ENCODE measurements at regions not wholly inside any gene's neighbourhood (a gene's known extent, or its start where the extent isn't known, plus 50 kb on each side); places are given as distances from the start of the nearest gene placed in this dataset.

DNA sequence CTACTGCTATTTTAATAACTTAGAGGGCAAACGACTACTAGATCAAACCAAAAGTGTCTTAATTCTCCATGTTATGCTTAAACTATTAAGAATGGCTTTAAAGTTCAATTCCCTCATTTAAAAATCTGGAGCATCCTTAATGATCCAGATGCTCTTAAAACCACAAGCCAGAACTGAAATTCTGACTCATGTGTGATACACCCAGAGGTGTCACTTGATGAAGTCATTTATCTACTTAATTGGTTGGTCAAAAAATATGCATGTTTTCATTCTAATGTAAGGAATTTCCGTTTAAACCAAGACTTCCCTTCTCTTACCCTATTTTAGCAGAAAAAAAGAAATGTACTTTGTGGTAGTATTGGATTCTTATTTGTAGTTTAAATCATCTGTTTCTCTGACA is 1261.2 kb upstream of the B3GALT2 start:
- intact Hi-C loops (cut with DNase I) = no loop called here

DNA sequence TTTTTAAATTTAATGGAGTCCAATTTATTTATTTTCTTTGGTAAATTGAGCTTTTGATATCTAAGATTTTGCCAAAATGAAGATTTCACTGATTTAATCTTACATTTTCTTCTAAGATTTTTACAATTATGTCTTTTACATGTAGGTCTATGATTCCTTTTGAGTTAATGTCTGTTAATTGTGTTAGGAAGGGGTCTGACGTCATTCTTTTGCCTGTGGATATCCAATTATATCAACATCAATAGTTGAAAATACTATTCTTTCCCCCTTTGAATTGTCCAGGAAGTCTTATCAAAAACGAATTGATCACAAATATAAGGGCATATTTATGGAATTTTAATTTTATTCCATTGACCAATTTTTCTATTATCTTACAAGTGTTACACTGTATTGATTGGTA is 1258.8 kb upstream of the B3GALT2 start:
- H3K36me3 ChIP-seq (ENCODE audit: control insufficient read depth in 2 of 3, insufficient read depth in 3 of 3, low read length in 3 of 3) = no peaks in the 10 kb centered on the region
- intact Hi-C loops (cut with DNase I) = no loop called here
- H3K4me3 ChIP-seq (ENCODE audit: low read length in 3 of 3) = no peak overlapping the region
- DNase-seq = no peak
- no peak overlapping the region for H3K27ac ChIP-seq (ENCODE audit: low read depth in 2 of 2, low read length in 2 of 2)
- H3K9ac ChIP-seq (ENCODE audit: low read length in 3 of 3) = no peak overlapping the region
- H3K4me1 ChIP-seq (ENCODE audit: control insufficient read depth in 2 of 3, insufficient read depth in 2 of 3, low read depth in 1 of 3, low read length in 3 of 3) = no peaks in the 10 kb centered on the region
- H3K27me3 ChIP-seq (ENCODE audit: control insufficient read depth, insufficient read depth, low read length) = no peaks in the 10 kb centered on the region
- no peak for FAIRE-seq
- TF ChIP-seq, protein P1, sequence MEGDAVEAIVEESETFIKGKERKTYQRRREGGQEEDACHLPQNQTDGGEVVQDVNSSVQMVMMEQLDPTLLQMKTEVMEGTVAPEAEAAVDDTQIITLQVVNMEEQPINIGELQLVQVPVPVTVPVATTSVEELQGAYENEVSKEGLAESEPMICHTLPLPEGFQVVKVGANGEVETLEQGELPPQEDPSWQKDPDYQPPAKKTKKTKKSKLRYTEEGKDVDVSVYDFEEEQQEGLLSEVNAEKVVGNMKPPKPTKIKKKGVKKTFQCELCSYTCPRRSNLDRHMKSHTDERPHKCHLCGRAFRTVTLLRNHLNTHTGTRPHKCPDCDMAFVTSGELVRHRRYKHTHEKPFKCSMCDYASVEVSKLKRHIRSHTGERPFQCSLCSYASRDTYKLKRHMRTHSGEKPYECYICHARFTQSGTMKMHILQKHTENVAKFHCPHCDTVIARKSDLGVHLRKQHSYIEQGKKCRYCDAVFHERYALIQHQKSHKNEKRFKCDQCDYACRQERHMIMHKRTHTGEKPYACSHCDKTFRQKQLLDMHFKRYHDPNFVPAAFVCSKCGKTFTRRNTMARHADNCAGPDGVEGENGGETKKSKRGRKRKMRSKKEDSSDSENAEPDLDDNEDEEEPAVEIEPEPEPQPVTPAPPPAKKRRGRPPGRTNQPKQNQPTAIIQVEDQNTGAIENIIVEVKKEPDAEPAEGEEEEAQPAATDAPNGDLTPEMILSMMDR (IDR thresholded peaks at IDR 0.05; ENCODE audit: borderline replicate concordance, extremely low read depth, insufficient read depth) = no peak
- H3K9me3 ChIP-seq (ENCODE audit: control insufficient read depth in 2 of 3, insufficient read depth in 1 of 3, low read length in 3 of 3) = no peaks in the 10 kb centered on the region

More for the DNA sequence above, 1261.2 kb upstream of the B3GALT2 start:
- no peak for DNase-seq
- Histone ChIP-seq H3K4me1 (ENCODE audit: control insufficient read depth in 2 of 3, insufficient read depth in 2 of 3, low read depth in 1 of 3, low read length in 3 of 3) (no peaks in the 10 kb centered on the region), H3K36me3 (ENCODE audit: control insufficient read depth in 2 of 3, insufficient read depth in 3 of 3, low read length in 3 of 3) (no peaks in the 10 kb centered on the region), H3K9me3 (ENCODE audit: control insufficient read depth in 2 of 3, insufficient read depth in 1 of 3, low read length in 3 of 3) (no peaks in the 10 kb centered on the region), H3K27me3 (ENCODE audit: control insufficient read depth, insufficient read depth, low read length) (no peaks in the 10 kb centered on the region), H3K9ac (ENCODE audit: low read length in 3 of 3) (no peak overlapping the region), H3K27ac (ENCODE audit: low read depth in 2 of 2, low read length in 2 of 2) (no peak overlapping the region), H3K4me3 (ENCODE audit: low read length in 3 of 3) (no peak overlapping the region)
- FAIRE-seq = no peak
- TF ChIP-seq, protein P1 (IDR thresholded peaks at IDR 0.05; ENCODE audit: borderline replicate concordance, extremely low read depth, insufficient read depth) = no peak

DNA sequence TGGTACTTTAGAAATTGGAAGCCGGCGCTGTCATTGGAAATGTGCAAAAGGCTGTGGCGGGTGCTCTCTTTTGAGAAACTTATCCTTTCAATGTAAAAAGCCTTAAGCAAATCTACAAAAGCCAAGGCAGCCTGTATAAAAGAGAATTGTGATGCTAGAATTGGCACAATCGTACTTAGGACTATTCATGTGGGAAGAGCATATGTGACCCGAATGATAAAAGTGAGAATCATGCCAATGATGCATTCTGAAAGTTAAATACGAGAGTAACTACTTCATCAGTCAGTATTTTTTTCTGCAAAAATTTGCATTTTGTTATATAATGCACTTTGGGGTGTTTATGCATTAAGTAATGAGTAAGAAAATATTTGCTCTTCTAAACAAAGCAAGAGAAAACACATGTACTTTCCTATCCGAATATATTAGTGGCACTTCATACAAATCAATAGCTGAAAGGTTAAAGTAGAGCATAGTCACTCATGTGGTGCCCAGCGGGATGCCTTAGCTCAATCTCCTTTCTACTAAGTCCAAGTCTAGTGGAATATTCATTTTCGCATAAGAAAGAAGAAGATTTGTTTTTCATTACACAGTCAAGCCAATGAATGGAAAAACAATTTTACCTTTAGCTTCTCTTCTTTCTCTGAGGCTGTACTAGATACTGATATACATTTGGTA is 1256.6 kb upstream of the B3GALT2 start:
- H3K36me3 ChIP-seq (ENCODE audit: control insufficient read depth in 2 of 3, insufficient read depth in 3 of 3, low read length in 3 of 3) = no peaks in the 10 kb centered on the region
- H3K27me3 ChIP-seq (ENCODE audit: control insufficient read depth, insufficient read depth, low read length) = no peaks in the 10 kb centered on the region
- H3K27ac ChIP-seq (ENCODE audit: low read depth in 2 of 2, low read length in 2 of 2) = no peak overlapping the region
- intact Hi-C loops (cut with DNase I) = no loop called here
- H3K9ac ChIP-seq (ENCODE audit: low read length in 3 of 3) = no peak overlapping the region
- DNase-seq = no peak
- TF ChIP-seq, protein P1 (IDR thresholded peaks at IDR 0.05; ENCODE audit: borderline replicate concordance, extremely low read depth, insufficient read depth) = no peak
- no peaks in the 10 kb centered on the region for H3K4me1 ChIP-seq (ENCODE audit: control insufficient read depth in 2 of 3, insufficient read depth in 2 of 3, low read depth in 1 of 3, low read length in 3 of 3)
- H3K4me3 ChIP-seq (ENCODE audit: low read length in 3 of 3) = no peak overlapping the region
- no peaks in the 10 kb centered on the region for H3K9me3 ChIP-seq (ENCODE audit: control insufficient read depth in 2 of 3, insufficient read depth in 1 of 3, low read length in 3 of 3)
- FAIRE-seq = no peak

DNA sequence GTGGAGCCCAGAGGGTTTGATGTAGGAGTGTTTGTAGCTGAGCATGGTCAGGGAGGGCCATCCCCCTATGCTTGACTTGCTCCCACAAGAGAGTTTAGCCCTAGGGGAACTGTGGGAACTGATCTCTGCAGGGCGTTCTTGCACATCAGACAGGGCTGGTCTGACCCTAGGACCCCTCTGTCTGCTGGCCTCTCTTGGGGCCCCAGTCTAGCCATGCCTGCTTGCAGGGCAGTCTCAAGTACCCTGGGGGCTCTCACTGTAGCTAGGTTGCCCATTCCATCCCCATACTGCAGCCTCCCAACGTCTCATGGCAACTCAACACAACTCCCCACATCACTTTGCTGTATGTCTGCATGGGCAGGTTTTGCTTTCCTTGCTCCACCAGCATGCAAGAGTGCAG is 1250.7 kb upstream of the B3GALT2 start:
- FAIRE-seq (no peak), DNase-seq (no peak)
- no peaks in the 10 kb centered on the region for H3K9me3 ChIP-seq (ENCODE audit: control insufficient read depth in 2 of 3, insufficient read depth in 1 of 3, low read length in 3 of 3)
- H3K9ac ChIP-seq (ENCODE audit: low read length in 3 of 3) = no peak overlapping the region
- no peak overlapping the region for H3K27ac ChIP-seq (ENCODE audit: low read depth in 2 of 2, low read length in 2 of 2)
- intact Hi-C loops (cut with DNase I) = no loop called here
- no peaks in the 10 kb centered on the region for H3K27me3 ChIP-seq (ENCODE audit: control insufficient read depth, insufficient read depth, low read length)
- TF ChIP-seq, protein P1 (IDR thresholded peaks at IDR 0.05; ENCODE audit: borderline replicate concordance, extremely low read depth, insufficient read depth) = no peak
- H3K4me1 ChIP-seq (ENCODE audit: control insufficient read depth in 2 of 3, insufficient read depth in 2 of 3, low read depth in 1 of 3, low read length in 3 of 3) = no peaks in the 10 kb centered on the region
- H3K36me3 ChIP-seq (ENCODE audit: control insufficient read depth in 2 of 3, insufficient read depth in 3 of 3, low read length in 3 of 3) = no peaks in the 10 kb centered on the region
- no peak overlapping the region for H3K4me3 ChIP-seq (ENCODE audit: low read length in 3 of 3)

Data from kidney (tissue), 13 donors.